Activated CD4-positive, alpha-beta T cell treated with anti-CD3 and anti-CD28 coated beads, Interleukin-2, amount 10 ng/mL, durations not matched to agents 24 days and 14 days (primary cell): ENCODE measurements at regions not wholly inside any gene's neighbourhood (a gene's known extent, or its start where the extent isn't known, plus 50 kb on each side); places are given as distances from the start of the nearest gene placed in this dataset.

Experiments
- DNase-seq: peaks from one replicate; pipeline ENCODE4 v3.0.0; 2022
- H3K27ac Mint-ChIP-seq: one replicate; pipeline ENCODE4 v1.8.0; 2022; ENCODE audit warnings: mild to moderate bottlenecking, mixed read lengths
- H3K27me3 Mint-ChIP-seq: one replicate; pipeline ENCODE4 v1.8.0; 2022; ENCODE audit warnings: mixed read lengths
- H3K36me3 Mint-ChIP-seq: one replicate; pipeline ENCODE4 v1.8.0; 2022; ENCODE audit warnings: low read depth, mild to moderate bottlenecking, mixed read lengths
- H3K4me1 Mint-ChIP-seq: one replicate; pipeline ENCODE4 v1.8.0; 2021; ENCODE audit warnings: mixed read lengths
- H3K4me3 Mint-ChIP-seq: one replicate; pipeline ENCODE4 v1.8.0; 2022; ENCODE audit warnings: mild to moderate bottlenecking, moderate library complexity, mixed read lengths
- H3K9me3 Mint-ChIP-seq: one replicate; pipeline ENCODE4 v1.8.0; 2021; ENCODE audit warnings: mixed read lengths
- intact Hi-C: fragments of 100-400 bp; cut with micrococcal nuclease; formaldehyde crosslinking; loops from one replicate; pipeline ENCODE4 v1.15.1; 2023

GRCh38 chr13:50071379-50071778, 56.1 kb downstream of the KCNRG start:
- DNase-seq, result peak; percentile 53
- Mint-ChIP-seq H3K27me3 (no peaks in the 10 kb centered on the region), H3K4me3 (peak overlapping the region; percentile 44), H3K27ac (no peak overlapping the region), H3K36me3 (peaks cover 38% of the 10 kb centered on the region), H3K9me3 (no peaks in the 10 kb centered on the region), H3K4me1 (peaks cover 32% of the 10 kb centered on the region)
- intact Hi-C loops, result no loop called here

GRCh38 chr13:50072676-50073075, 57.4 kb downstream of the KCNRG start:
- no peaks in the 10 kb centered on the region for H3K27me3 Mint-ChIP-seq
- peaks cover 38% of the 10 kb centered on the region for H3K4me1 Mint-ChIP-seq
- DNase-seq, result no peak
- H3K9me3 Mint-ChIP-seq, result no peaks in the 10 kb centered on the region
- intact Hi-C loops, result no loop called here
- H3K36me3 Mint-ChIP-seq, result peaks cover 33% of the 10 kb centered on the region
- no peak overlapping the region for H3K27ac Mint-ChIP-seq
- no peak overlapping the region for H3K4me3 Mint-ChIP-seq

DNA sequence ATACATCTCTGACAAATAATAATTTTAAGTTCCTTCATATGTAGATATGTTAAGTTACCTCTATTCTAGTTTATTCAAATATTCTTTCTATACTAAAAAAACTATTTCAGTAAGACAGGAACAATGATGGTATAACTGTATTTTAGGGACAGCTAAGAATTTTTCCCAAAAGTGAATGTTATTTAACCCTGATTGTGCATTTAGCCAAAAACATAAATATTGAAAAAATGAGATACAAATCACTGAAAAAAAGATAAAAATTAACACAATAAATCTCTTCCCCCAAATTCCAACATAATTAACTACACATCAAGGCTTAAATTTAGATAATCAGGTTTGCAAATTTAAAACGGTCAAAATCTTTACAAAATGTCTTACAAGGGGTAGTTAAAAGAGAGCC, 58.1 kb downstream of the KCNRG start:
- DNase-seq, result no peak
- intact Hi-C loops, result no loop called here
- Mint-ChIP-seq H3K4me1 (peaks cover 39% of the 10 kb centered on the region), H3K27ac (no peak overlapping the region), H3K36me3 (peaks cover 31% of the 10 kb centered on the region), H3K9me3 (no peaks in the 10 kb centered on the region), H3K4me3 (no peak overlapping the region), H3K27me3 (no peaks in the 10 kb centered on the region)

GRCh38 chr13:50074843-50075242, 59.6 kb downstream of the KCNRG start:
- H3K36me3 Mint-ChIP-seq, result peaks cover 31% of the 10 kb centered on the region
- no peak for DNase-seq
- H3K4me1 Mint-ChIP-seq, result peaks cover 40% of the 10 kb centered on the region
- H3K27me3 Mint-ChIP-seq, result no peaks in the 10 kb centered on the region
- intact Hi-C loops, result loop anchor here (2.0 kb wide), 1 partner anchor 14 kb away; no protein-coding TSS in a partner anchor
- H3K9me3 Mint-ChIP-seq, result no peaks in the 10 kb centered on the region
- H3K4me3 Mint-ChIP-seq, result no peak overlapping the region
- no peak overlapping the region for H3K27ac Mint-ChIP-seq

- Mint-ChIP-seq H3K4me3 (peak overlapping the region; percentile 60), H3K4me1 (peaks cover 40% of the 10 kb centered on the region), H3K27ac (no peak overlapping the region), H3K27me3 (no peaks in the 10 kb centered on the region), H3K36me3 (peaks cover 36% of the 10 kb centered on the region), H3K9me3 (no peaks in the 10 kb centered on the region)
- intact Hi-C loops, result loop anchor here (2.0 kb wide), 1 partner anchor 15 kb away; no protein-coding TSS in a partner anchor
- DNase-seq, result no peak
Observed at GRCh38 chr13:50075619-50076097, 60.4 kb downstream of the KCNRG start.

DNA sequence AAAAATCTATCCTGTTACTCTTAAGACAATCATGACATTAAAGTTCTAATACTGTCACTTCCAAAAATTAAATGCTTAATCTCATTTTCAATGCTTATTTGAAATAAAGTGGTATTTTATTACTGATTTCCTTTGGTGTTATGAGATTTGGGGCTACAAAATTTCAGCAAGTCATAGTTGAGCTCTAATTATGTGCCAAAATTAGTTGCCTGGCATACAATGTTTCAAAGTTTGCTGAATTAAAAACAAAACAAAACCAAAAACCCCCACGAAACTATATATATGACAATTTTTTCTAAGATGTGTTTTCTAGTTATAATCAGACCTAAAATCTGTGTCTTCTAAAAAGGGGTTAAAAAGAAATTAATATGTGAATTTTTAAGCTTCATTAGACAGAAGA, 62.2 kb downstream of the KCNRG start:
- Mint-ChIP-seq H3K4me3 (peak overlapping the region; percentile 48), H3K27me3 (peaks cover 5% of the 10 kb centered on the region), H3K4me1 (peaks cover 35% of the 10 kb centered on the region), H3K9me3 (no peaks in the 10 kb centered on the region), H3K36me3 (peaks cover 38% of the 10 kb centered on the region), H3K27ac (no peak overlapping the region)
- intact Hi-C loops, result no loop called here
- DNase-seq, result no peak

GRCh38 chr13:50078231-50078894, 63.1 kb downstream of the KCNRG start:
- Mint-ChIP-seq H3K4me1 (peaks cover 41% of the 10 kb centered on the region), H3K27me3 (peaks cover 5% of the 10 kb centered on the region), H3K36me3 (peaks cover 38% of the 10 kb centered on the region), H3K27ac (peak overlapping the region; percentile 71), H3K4me3 (peak overlapping the region; percentile 81), H3K9me3 (no peaks in the 10 kb centered on the region)
- DNase-seq, result no peak
- intact Hi-C loops, result no loop called here

DNA sequence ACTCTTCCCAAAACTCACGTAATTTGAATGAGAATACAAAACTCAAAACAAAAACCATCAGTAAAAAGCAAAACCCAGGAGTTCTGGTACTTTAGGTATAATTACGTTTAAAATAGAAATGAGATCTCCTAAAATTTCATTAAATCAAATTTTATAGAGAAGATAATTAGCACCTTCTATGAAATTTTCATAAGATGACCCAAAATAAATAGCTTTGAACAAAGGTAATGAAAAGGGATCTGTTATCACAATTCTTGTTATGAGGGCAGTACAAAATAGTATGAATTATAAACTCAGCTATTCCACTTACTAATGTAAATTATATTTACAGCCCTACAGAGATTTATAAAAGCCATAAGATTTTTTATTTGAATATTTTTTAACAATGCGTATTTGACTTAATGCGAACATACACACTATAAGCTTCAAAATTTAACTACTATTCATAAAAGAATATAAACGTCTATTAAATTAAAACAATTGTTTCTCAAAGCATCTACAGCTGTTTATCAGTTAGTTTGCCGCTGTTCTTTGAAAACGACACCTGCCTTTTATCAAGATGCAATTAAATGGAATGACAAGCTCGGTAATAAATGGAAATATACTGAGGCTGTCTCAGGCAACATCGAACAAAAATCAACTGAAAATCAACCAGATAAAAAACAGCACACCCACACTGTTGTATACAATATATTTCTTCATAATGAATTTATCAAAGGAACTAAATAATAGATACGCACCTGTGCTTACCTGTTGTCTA, 63.8 kb downstream of the KCNRG start:
- intact Hi-C loops, result no loop called here
- H3K27ac Mint-ChIP-seq, result peak overlapping the region; percentile 48
- peaks cover 36% of the 10 kb centered on the region for H3K36me3 Mint-ChIP-seq
- no peaks in the 10 kb centered on the region for H3K9me3 Mint-ChIP-seq
- H3K27me3 Mint-ChIP-seq, result peaks cover 5% of the 10 kb centered on the region
- peak overlapping the region; percentile 100 for H3K4me3 Mint-ChIP-seq
- peaks cover 43% of the 10 kb centered on the region for H3K4me1 Mint-ChIP-seq
- DNase-seq, result no peak

- Mint-ChIP-seq H3K27me3 (peaks cover 5% of the 10 kb centered on the region), H3K4me3 (peak overlapping the region; percentile 100), H3K4me1 (peaks cover 46% of the 10 kb centered on the region), H3K36me3 (peaks cover 36% of the 10 kb centered on the region), H3K27ac (peak overlapping the region; percentile 100), H3K9me3 (no peaks in the 10 kb centered on the region)
- DNase-seq, result no peak
- intact Hi-C loops, result loop anchor here (2.0 to 10.0 kb wide), 5 partner anchors 142 to 1373 kb away; partner anchors contain the start of genes INTS6 and SPRYD7
Observed at GRCh38 chr13:50079655-50080202, 64.5 kb downstream of the KCNRG start.

DNA sequence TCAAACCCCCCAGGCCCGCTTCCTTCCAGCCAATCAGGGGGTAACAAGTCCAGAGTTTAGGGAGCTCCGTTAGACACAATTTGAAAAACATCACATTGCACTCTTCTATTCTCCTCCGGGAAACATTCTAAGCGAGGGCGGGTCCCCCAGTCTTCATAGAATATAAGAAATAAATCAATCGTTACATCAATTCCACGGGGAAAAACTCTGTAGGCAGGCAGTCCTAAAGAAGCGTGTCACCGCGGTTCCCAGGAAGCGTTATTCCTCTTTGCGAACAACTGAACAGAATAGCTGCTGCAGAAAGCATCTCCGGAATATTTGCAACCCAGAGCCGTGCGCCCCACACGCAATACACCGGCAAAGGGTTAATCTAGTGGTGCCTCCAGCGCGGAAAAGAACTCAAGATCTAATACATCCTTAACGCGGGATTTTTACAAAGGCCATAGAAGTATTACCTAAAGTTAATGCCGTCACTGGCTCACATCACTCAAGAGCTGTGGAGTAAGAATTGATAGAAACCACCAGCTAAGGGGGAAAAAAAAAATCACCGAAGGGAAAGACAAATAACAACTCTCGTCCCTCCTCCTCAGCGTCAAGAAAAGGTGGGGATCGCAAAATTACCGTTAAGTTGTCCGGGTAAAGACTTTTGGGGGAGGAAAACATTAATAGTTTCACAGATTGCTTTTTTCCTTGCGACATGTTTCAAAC, 65.1 kb downstream of the KCNRG start:
- peaks cover 50% of the 10 kb centered on the region for H3K4me1 Mint-ChIP-seq

DNA sequence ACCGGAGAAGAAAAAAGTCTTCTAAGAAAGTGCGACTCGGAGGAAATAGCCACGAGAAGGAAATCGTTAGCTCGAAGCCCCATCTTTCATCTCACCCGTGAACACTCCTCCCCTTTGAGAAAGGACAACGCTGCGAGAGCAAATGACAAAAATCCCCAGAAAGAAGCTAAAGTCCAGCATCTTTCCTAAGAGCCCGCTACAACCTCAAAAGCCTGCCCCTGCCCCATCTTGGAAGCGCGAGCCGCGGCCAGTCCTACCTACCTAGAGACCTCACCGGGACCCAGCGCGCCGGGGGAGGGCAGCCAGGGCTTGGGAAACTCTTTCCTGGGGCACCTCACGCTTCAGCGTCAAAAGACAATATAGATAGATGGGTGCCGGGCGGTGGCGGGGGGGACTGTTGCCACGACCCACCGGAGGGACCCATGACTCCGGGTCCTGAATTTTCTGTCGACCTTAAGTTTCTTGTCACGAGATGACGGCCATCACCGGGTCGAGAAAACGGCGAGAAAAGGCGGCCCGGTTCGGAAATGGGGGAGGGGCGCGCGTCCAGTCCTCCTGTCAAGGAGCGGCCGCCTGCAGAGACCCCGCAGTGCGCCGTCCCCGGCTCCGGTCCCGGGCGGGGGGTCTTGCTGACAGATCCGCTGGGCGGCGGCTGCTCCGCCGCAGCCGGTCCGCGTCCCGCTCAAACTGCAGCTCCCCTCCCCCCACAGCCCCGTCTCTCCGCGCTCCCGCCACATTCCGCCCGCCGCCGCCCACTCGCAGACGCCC, 65.9 kb downstream of the KCNRG start:
- H3K4me1 Mint-ChIP-seq, result peaks cover 45% of the 10 kb centered on the region
- no peaks in the 10 kb centered on the region for H3K9me3 Mint-ChIP-seq
- H3K27me3 Mint-ChIP-seq, result peaks cover 5% of the 10 kb centered on the region
- peaks cover 33% of the 10 kb centered on the region for H3K36me3 Mint-ChIP-seq
- H3K27ac Mint-ChIP-seq, result peak overlapping the region; percentile 100
- intact Hi-C loops, result loop anchor here (2.0 to 10.0 kb wide), 5 partner anchors 144 to 1371 kb away; partner anchors contain the start of genes INTS6 and SPRYD7
- peak overlapping the region; percentile 100 for H3K4me3 Mint-ChIP-seq
- peak; percentile 87 for DNase-seq

More for the DNA sequence above, 65.1 kb downstream of the KCNRG start:
- Mint-ChIP-seq H3K36me3 (peaks cover 37% of the 10 kb centered on the region), H3K27ac (peak overlapping the region; percentile 100), H3K9me3 (no peaks in the 10 kb centered on the region), H3K4me3 (peak overlapping the region; percentile 100), H3K27me3 (peaks cover 5% of the 10 kb centered on the region)
- intact Hi-C loops, result loop anchor here (2.0 to 10.0 kb wide), 5 partner anchors 143 to 1372 kb away; partner anchors contain the start of genes INTS6 and SPRYD7
- peak; percentile 81 for DNase-seq

GRCh38 chr13:50081679-50082425, 66.6 kb downstream of the KCNRG start:
- peak overlapping the region; percentile 100 for H3K4me3 Mint-ChIP-seq
- H3K36me3 Mint-ChIP-seq, result peaks cover 34% of the 10 kb centered on the region
- intact Hi-C loops, result loop anchor here (1.0 to 10.0 kb wide), 12 partner anchors 42 to 1370 kb away; partner anchors contain the start of genes INTS6, SPRYD7 and TRIM13
- peak overlapping the region; percentile 100 for H3K27ac Mint-ChIP-seq
- H3K4me1 Mint-ChIP-seq, result peaks cover 45% of the 10 kb centered on the region
- peak; percentile 99 for DNase-seq
- H3K27me3 Mint-ChIP-seq, result peaks cover 5% of the 10 kb centered on the region
- no peaks in the 10 kb centered on the region for H3K9me3 Mint-ChIP-seq
